Brain microvascular endothelial cell (primary cell): ENCODE measurements at regions not wholly inside any gene's neighbourhood (a gene's known extent, or its start where the extent isn't known, plus 50 kb on each side); places are given as distances from the start of the nearest gene placed in this dataset.

Experiments used
- DNase-seq: peaks from one replicate; pipeline ENCODE4 v3.0.0-alpha.2; 2020
- H3K27ac ChIP-seq: fragments of 250-450 bp; sonication (Bioruptor Pico); 2 replicates; pipeline ENCODE4 v1.5.1; 2020; ENCODE audit warnings: mild to moderate bottlenecking, moderate library complexity
- H3K27me3 ChIP-seq: fragments of 250-450 bp; sonication (Bioruptor Pico); replicated peaks from 2 replicates; pipeline ENCODE4 v1.5.1; 2020; ENCODE audit warnings: mild to moderate bottlenecking
- H3K36me3 ChIP-seq: fragments of 250-450 bp; sonication (Bioruptor Pico); replicated peaks from 2 replicates; pipeline ENCODE4 v1.5.1; 2020; ENCODE audit warnings: mild to moderate bottlenecking
- H3K4me3 ChIP-seq: 2 replicates; pipeline ENCODE4 v1.5.1; 2011; ENCODE audit warnings: low read depth, mild to moderate bottlenecking, control low read depth, low read length, moderate library complexity
- CTCF ChIP-seq: IDR thresholded peaks from 2 replicates; pipeline ENCODE4 v1.5.1; 2011; ENCODE audit warnings: low read depth, mild to moderate bottlenecking, moderate library complexity, low read length, control low read depth, inconsistent platforms; ENCODE audit errors: missing control alignments
- in situ Hi-C: cut with HindIII; loops from 2 replicates; pipeline ENCODE4 v1.10.0; 2017; ENCODE audit warnings: low sequenced_read_pairs, low pct_ligation_motif_present

GRCh38 chr2:226483745-226484619 lies 315.6 kb downstream of the IRS1 start:
- peak overlapping the region; percentile 12 for H3K27ac ChIP-seq
- TF ChIP-seq CTCF = no peak
- in situ Hi-C loops = no loop called here
- H3K36me3 ChIP-seq = no peaks in the 10 kb centered on the region
- H3K27me3 ChIP-seq = no peaks in the 10 kb centered on the region
- H3K4me3 ChIP-seq = no peak overlapping the region
- peak; percentile 50 for DNase-seq

DNA sequence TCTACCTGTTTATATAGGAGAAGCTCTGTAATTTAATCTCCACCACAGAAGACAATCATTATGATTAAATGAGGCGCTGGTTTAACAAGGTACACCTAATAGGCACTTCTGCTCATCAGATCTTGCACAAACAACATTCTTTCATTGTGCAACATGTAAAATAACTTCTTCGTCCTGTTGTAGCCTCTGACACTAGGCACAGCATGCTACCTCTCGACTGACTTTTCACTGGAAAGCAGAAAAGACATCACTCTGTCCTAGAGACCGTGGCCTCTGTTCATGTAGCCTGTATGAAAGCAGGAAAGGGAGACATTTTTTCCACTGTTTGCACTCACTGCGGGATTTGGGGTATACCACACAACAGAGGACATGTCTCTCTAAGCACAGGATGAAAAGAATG lies 316.5 kb downstream of the IRS1 start:
- H3K27me3 ChIP-seq = no peaks in the 10 kb centered on the region
- no peak for DNase-seq
- no peak overlapping the region for H3K27ac ChIP-seq
- H3K36me3 ChIP-seq = no peaks in the 10 kb centered on the region
- no peak overlapping the region for H3K4me3 ChIP-seq
- in situ Hi-C loops = no loop called here
- TF ChIP-seq CTCF = no peak

DNA sequence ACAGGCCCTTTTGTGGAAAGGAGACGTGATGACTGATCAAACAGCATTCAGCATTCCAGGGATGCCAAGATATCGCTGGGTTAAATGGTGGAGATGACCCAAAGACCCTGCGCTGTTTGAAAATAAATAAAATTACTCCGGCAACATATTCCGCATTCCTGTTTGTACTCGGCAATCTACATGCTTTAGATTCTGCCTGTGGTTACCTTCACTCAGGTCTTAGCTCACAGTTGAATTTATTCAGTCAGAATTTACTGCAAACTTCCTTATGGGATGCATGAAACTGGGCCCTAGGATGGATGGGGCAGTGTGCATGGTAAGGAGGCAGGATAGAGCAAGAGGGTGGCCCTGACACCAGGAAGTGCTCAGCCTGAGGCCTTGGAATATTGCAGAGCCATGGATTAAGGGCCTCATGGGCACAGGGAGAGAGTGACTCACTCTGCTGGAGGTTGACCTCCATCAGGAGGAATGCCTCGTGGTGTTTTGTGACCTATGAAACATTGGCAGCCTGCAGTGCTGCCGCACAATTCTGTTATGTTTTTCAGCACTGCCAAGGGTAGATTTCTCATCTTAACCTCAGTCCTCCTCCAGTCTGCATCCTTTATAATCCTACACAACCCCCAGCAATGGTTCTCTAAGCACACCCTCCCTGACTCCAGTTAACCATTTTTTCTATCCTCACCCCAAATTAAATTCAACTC lies 321.4 kb downstream of the IRS1 start:
- Histone ChIP-seq H3K4me3 (no peak overlapping the region), H3K27ac (peak overlapping the region; percentile 68), H3K27me3 (no peaks in the 10 kb centered on the region), H3K36me3 (no peaks in the 10 kb centered on the region)
- peak; percentile 92 for DNase-seq
- in situ Hi-C loops = no loop called here
- no peak for TF ChIP-seq CTCF

DNA sequence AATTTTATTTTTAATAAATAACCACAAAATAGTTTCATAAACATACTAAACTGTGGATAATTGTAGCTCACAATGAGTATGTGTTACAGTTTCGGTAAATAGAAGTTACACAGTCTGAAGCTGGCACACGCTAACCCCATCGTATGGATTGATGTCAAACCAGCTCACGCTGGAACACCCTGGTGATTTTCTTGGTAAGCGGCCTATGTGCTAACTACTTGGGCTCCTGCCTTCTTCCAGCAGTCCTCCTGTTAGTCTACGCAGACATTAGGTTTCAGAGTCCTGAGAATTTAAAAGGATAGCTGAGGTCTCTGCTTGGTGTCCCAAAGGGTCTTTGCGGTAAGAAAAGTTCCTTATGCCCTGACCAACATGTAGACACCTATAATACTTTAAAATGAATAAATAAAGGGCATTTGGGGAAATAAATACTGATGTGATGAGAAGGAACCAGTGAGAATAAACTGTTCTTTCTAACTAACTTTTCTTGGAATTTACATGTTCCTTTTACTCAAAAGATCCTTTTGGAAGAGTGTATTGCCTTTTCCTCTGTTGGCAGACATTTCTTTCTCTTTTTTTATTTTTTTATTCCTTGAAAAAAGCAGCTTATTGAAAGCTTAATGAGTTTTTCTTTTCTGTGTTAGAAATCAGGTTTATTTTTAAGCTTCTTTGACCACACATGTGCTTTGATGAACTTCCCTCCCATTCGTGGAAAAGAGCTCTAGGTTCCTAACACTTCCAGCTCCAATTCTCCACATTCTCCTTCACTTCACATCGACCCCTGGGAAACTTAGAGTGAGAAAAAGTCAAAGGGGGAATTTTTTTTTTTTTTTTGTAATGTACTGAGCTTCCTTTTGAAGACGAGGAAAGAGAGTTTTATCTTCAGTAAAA lies 322.2 kb downstream of the IRS1 start:
- no peak for DNase-seq
- Histone ChIP-seq H3K27me3 (no peaks in the 10 kb centered on the region), H3K4me3 (no peak overlapping the region), H3K27ac (peak overlapping the region; percentile 68), H3K36me3 (no peaks in the 10 kb centered on the region)
- TF ChIP-seq CTCF = no peak
- in situ Hi-C loops = no loop called here

DNA sequence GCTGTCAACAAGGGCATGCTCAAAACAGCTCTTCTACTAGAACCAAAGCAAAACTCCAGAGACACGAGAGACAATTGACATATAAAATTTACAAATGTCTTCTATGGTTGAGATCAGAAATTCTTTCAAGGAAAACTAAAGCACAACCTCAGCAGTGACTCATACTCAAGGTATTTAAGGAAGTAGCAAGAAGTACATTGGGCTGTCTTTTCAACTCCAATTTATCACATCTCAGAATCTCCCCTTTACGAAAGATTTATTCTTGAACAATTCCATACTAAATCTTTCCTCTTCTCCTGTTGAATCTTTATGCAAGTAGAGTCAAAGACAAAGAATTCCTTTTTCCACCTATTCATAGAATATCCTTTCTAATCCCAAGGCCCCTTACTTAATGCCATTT lies 324.0 kb downstream of the IRS1 start:
- Histone ChIP-seq H3K27ac (no peak overlapping the region), H3K4me3 (no peak overlapping the region), H3K36me3 (no peaks in the 10 kb centered on the region), H3K27me3 (no peaks in the 10 kb centered on the region)
- peak; percentile 52 for DNase-seq
- no peak for TF ChIP-seq CTCF
- in situ Hi-C loops = no loop called here
